ENCODE measurements at regions not wholly inside any gene's neighbourhood (a gene's known extent, or its start where the extent isn't known, plus 50 kb on each side); places are given as distances from the start of the nearest gene placed in this dataset.

DNA sequence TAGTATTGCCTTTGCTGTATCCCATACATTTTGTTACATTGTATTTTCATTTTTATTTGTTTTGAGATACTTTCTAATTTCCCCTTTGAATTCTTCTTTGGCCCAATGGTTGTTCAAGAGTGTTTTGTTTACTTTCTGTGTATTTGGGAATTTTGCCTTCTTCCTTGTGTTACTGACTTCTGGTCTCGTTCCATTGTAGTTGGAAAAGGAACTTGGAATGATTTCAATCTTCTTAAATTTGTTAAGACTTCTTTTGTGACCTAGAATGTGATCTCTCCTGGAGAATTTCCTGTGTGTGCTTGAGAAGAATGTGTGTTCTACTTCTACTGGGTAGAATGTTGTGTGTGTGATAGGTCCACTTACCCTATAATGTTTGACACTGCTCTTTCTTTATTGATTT is 304.4 kb upstream of the RTL1 start:
- no peaks in the 10 kb centered on the region for H3K27me3 ChIP-seq (ENCODE audit: low read depth)
- H3K9me3 ChIP-seq = peaks cover 34% of the 10 kb centered on the region
- no peaks in the 10 kb centered on the region for H3K36me3 ChIP-seq
- no peak overlapping the region for H3K4me3 ChIP-seq
- no peaks in the 10 kb centered on the region for H3K4me1 ChIP-seq
- no peak for DNase-seq
- TF ChIP-seq, protein P1, sequence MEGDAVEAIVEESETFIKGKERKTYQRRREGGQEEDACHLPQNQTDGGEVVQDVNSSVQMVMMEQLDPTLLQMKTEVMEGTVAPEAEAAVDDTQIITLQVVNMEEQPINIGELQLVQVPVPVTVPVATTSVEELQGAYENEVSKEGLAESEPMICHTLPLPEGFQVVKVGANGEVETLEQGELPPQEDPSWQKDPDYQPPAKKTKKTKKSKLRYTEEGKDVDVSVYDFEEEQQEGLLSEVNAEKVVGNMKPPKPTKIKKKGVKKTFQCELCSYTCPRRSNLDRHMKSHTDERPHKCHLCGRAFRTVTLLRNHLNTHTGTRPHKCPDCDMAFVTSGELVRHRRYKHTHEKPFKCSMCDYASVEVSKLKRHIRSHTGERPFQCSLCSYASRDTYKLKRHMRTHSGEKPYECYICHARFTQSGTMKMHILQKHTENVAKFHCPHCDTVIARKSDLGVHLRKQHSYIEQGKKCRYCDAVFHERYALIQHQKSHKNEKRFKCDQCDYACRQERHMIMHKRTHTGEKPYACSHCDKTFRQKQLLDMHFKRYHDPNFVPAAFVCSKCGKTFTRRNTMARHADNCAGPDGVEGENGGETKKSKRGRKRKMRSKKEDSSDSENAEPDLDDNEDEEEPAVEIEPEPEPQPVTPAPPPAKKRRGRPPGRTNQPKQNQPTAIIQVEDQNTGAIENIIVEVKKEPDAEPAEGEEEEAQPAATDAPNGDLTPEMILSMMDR (IDR thresholded peaks at IDR 0.05) = no peak
- intact Hi-C loops (cut with DNase I) = no loop called here
- no peak overlapping the region for H3K27ac ChIP-seq
- no peak for ATAC-seq

DNA sequence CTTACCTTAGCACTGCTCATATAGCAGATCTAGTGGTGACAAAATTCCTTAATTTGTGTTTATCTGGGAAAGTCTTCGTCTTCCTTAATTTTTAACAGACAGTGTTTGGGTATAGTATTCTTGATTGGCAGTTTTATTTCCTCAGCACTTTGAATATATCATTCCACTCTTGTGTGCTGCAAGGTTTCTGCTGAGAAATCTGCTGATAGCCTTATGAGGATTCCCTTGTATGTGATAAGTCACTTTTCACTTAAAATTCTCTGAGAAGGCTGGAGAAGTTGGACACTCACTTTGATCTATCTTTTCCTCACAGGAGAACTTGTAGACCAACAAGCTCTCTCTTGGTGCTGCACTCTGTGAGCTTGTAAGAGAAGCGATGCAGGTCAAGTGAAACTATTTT is 306.1 kb upstream of the RTL1 start:
- DNase-seq (no peak), ATAC-seq (no peak)
- no peaks in the 10 kb centered on the region for H3K4me1 ChIP-seq
- no peak overlapping the region for H3K27ac ChIP-seq
- intact Hi-C loops (cut with DNase I) = no loop called here
- H3K9me3 ChIP-seq = peaks cover 34% of the 10 kb centered on the region
- H3K4me3 ChIP-seq = no peak overlapping the region
- H3K36me3 ChIP-seq = no peaks in the 10 kb centered on the region
- TF ChIP-seq, protein P1 (IDR thresholded peaks at IDR 0.05) = no peak
- H3K27me3 ChIP-seq (ENCODE audit: low read depth) = no peaks in the 10 kb centered on the region

DNA sequence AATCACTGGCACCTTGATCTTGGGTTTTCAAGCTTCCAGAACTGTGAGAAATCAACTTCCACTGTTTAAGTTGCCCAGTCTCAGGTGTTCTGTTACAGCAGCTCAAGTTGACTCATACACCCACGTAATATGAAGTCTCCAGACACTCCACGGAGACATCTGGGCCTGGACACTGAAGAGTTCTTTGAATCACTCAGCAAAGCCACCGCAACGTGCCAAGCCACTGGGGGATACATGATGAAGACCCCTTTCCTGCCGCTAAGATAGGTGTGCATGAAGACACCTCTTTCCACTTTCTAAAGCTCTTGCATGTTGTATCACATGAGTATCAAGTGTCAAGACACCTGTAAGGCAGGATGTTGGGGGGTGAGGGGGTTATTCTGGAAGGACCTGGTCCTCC is 311.7 kb upstream of the RTL1 start:
- no peaks in the 10 kb centered on the region for H3K36me3 ChIP-seq
- no peak overlapping the region for H3K4me3 ChIP-seq
- TF ChIP-seq, protein P1 (IDR thresholded peaks at IDR 0.05) = no peak
- ATAC-seq (no peak), DNase-seq (no peak)
- H3K4me1 ChIP-seq = no peaks in the 10 kb centered on the region
- no peaks in the 10 kb centered on the region for H3K27me3 ChIP-seq (ENCODE audit: low read depth)
- intact Hi-C loops (cut with DNase I) = no loop called here
- no peak overlapping the region for H3K27ac ChIP-seq
- peaks cover 7% of the 10 kb centered on the region for H3K9me3 ChIP-seq

DNA sequence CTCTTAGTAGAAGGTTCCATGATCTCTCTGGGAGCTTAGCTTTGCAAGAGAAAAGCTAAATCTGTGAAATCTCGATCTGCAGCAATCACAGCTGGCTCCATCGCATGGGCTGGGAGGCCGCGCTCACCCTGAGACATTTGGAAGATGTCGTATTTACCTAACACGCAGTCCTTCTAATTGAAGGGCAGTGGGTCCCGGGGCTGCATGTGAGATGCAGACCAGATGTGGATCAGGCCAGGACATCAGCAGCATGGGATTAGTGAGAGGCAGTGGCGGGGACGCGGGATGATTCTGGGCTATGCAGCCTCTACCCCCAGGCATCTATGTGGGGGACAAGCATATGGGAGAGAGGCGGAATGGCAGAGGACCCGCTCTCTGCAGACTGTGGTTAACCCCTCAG is 312.4 kb upstream of the RTL1 start:
- no peak overlapping the region for H3K4me3 ChIP-seq
- ATAC-seq (no peak), DNase-seq (peak; percentile 39)

DNA sequence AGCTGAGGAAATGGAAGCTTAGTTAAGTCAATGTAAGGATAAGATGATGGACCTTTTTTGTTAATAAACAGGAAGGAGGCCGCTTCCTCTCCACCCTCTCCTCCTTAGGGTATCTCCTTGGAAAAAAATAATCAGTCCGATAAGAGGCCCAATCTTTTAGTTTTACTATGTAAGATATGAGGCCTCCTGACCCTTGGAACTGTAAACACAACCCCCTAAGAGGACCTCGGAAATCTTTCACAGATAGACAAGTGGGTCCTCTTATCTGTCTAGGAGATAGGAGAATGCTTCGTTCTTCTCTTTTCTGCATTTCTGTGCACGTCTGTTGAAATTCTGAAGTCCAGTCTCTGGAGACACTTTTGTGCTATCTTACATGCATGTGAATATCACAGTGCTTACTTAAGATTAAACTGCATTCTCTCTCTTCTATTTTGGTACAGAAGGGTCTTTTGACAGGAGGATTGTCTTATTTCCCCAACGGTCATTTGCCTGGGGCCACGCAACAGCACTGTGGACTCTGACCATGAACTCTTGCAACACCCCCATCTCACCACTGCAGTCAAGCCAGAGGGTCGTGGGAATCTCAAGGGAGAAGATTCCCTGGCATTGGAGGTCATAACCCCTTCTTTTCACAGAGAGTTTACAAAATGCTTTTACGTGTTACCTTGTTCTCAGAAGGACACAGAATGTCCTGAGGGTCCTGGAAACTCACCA is 313.0 kb upstream of the RTL1 start:
- Histone ChIP-seq H3K9me3 (no peaks in the 10 kb centered on the region), H3K4me3 (no peak overlapping the region), H3K27me3 (ENCODE audit: low read depth) (no peaks in the 10 kb centered on the region), H3K4me1 (no peaks in the 10 kb centered on the region), H3K27ac (no peak overlapping the region), H3K36me3 (no peaks in the 10 kb centered on the region)
- ATAC-seq = no peak
- TF ChIP-seq, protein P1 (IDR thresholded peaks at IDR 0.05) = no peak
- intact Hi-C loops (cut with DNase I) = no loop called here
- DNase-seq = no peak

More for the DNA sequence above, 312.4 kb upstream of the RTL1 start:
- Histone ChIP-seq H3K4me1 (no peaks in the 10 kb centered on the region), H3K36me3 (no peaks in the 10 kb centered on the region), H3K9me3 (peaks cover under 1% of the 10 kb centered on the region), H3K27ac (no peak overlapping the region), H3K27me3 (ENCODE audit: low read depth) (no peaks in the 10 kb centered on the region)
- intact Hi-C loops (cut with DNase I) = no loop called here
- TF ChIP-seq, protein P1 (IDR thresholded peaks at IDR 0.05) = no peak

All from lower lobe of right lung (tissue), 2 donors.